Choroid plexus epithelial cell (primary cell): ENCODE measurements at regions not wholly inside any gene's neighbourhood (a gene's known extent, or its start where the extent isn't known, plus 50 kb on each side); places are given as distances from the start of the nearest gene placed in this dataset.
A peak's percentile ranks its signal among the peaks of the same experiment; 100 is the strongest.
"Not testable (repeated sequence)": the region's sequence is repeated elsewhere in the genome, so short reads cannot be mapped to it uniquely, and the experiment has no call there.

Experiments used
- DNase-seq: peaks from one replicate; pipeline ENCODE4 v3.0.0-alpha.2; 2010; ENCODE audit warnings: low read depth
- H3K4me3 ChIP-seq: 2 replicates; pipeline ENCODE4 v1.5.1; 2011; ENCODE audit warnings: low read depth, mild to moderate bottlenecking, control low read depth, low read length, moderate library complexity
- TF ChIP-seq, protein P1 (sequence below): conservative IDR thresholded peaks from 2 replicates; pipeline ENCODE4 v1.5.1; 2011; ENCODE audit warnings: low read depth, mild to moderate bottlenecking, control low read depth, inconsistent platforms, low read length, moderate library complexity

- TF ChIP-seq, protein P1, sequence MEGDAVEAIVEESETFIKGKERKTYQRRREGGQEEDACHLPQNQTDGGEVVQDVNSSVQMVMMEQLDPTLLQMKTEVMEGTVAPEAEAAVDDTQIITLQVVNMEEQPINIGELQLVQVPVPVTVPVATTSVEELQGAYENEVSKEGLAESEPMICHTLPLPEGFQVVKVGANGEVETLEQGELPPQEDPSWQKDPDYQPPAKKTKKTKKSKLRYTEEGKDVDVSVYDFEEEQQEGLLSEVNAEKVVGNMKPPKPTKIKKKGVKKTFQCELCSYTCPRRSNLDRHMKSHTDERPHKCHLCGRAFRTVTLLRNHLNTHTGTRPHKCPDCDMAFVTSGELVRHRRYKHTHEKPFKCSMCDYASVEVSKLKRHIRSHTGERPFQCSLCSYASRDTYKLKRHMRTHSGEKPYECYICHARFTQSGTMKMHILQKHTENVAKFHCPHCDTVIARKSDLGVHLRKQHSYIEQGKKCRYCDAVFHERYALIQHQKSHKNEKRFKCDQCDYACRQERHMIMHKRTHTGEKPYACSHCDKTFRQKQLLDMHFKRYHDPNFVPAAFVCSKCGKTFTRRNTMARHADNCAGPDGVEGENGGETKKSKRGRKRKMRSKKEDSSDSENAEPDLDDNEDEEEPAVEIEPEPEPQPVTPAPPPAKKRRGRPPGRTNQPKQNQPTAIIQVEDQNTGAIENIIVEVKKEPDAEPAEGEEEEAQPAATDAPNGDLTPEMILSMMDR: no peak
- no peak for DNase-seq
- H3K4me3 ChIP-seq: no peak overlapping the region
Measured at GRCh38 chr21:17708522-17709265, 96.0 kb upstream of the BTG3 start.

GRCh38 chr21:17699524-17700189, 87.0 kb upstream of the BTG3 start:
- TF ChIP-seq, protein P1: no peak
- no peak overlapping the region for H3K4me3 ChIP-seq
- no peak for DNase-seq

DNA sequence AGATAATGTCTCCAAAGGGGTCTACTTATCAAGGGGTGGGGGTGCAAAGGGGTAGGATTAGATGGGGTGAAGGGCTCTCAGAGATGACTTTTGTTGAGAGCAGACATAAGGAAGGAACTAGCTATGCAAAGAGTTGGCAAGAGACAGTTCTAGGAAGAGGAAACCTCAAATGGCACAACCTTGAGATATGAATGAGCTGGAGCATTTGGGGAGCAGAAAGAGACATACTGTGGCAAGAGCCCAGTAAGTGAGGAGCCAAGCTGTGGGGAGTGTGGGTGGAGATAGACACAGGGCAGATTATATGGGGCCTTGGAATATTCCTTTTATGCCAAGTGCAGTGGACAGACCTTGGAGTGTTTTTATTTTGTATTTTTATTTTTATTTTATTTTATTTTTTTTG, 84.8 kb upstream of the BTG3 start:
- TF ChIP-seq, protein P1: no peak
- no peak for DNase-seq
- no peak overlapping the region for H3K4me3 ChIP-seq

- DNase-seq, H3K4me3 ChIP-seq: not testable (repeated sequence)
Measured at GRCh38 chr21:17694416-17694815, 81.7 kb upstream of the BTG3 start.

DNA sequence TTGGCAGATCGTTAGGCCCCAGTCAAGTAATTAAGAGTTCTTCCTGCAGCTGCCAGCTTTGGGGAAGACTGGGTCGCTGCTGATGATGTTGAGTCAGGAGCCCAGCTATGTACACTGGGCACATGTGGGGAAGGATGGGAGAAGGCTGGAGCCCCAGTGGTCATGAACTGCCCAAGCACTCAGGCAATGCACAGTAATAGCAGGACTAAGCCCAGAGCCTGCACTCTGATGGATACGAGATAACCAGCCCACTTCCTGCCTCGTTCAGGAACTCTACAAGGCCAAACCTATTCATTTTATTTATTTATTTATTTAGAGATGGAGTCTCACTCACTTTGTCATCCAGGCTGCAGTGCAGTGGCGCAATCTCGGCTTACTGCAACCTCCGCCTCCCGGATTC, 81.1 kb upstream of the BTG3 start:
- TF ChIP-seq, protein P1: no peak
- no peak overlapping the region for H3K4me3 ChIP-seq
- no peak for DNase-seq

DNA sequence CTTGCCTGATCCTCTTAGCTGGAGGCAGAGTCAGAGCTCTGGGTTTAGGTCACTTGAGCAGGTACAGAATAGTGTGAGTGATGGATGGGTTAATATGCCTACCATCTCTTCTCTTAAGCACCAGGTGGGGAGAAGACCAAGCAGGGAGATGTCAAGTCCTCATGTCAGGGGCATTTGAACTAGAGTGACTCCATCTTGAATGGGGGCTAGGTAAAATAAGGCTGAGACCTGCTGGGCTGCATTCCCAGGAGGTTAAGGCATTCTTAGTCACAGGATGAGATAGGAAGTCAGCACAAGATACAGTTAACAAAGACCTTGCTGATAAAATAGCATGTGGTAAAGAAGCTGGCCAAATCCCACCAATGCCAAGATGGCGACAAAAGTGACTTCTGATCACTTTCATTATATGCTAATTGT, 77.4 kb upstream of the BTG3 start:
- no peak overlapping the region for H3K4me3 ChIP-seq
- TF ChIP-seq, protein P1: no peak

DNA sequence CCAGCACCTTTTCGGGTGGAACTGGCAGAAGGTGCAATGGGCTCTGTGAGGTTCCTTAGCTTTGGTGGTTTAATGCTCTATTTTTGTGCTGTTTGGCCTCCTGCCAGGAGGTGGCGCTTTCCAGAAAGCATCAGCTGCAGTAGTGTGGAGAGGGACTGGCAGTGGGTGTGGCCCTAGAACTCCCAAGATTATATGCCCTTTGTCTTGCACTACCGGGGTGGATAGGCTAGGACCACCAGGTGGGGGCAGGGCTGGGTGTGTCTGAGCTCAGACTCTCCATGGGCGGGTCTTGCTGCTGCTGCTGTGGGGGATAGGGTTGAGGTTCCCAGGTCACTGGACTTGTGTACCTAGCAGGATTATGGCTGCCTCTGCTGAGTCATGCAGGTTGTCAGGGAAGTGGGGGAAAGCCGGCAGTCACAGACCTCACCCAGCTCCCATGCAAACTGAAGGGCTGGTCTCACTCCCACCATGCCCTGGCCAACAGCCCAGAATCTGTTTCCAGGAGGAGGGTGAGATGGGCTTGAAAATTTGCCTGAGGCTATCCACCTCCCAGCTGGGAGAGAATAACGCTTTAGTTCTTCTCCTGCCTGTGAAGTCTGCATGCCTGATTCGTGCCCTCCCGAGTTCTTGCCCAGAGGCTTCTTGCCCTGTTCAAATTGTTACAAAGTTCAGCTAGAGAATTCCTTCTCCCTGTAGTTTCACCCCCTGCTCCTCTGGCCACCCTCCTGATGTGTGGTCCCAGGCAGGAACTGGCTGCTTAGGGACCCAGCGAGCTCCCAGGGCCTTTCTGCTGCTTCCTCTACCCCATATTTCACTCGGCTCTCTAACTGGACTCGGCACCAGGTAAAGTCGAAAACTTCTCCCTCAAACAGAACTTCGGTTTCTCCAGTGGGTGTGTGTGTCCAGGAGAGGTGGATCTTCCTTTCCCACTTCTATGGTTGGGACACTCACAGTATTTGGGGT, 76.5 kb upstream of the BTG3 start:
- TF ChIP-seq, protein P1: peak; percentile 31
- H3K4me3 ChIP-seq: no peak overlapping the region
- peak; percentile 36 for DNase-seq

More for the DNA sequence above, 77.4 kb upstream of the BTG3 start:
- no peak for DNase-seq
